ENCODE measurements at regions not wholly inside any gene's neighbourhood (a gene's known extent, or its start where the extent isn't known, plus 50 kb on each side); places are given as distances from the start of the nearest gene placed in this dataset.
"Not testable (repeated sequence)": the region's sequence is repeated elsewhere in the genome, so short reads cannot be mapped to it uniquely, and the experiment has no call there.

DNA sequence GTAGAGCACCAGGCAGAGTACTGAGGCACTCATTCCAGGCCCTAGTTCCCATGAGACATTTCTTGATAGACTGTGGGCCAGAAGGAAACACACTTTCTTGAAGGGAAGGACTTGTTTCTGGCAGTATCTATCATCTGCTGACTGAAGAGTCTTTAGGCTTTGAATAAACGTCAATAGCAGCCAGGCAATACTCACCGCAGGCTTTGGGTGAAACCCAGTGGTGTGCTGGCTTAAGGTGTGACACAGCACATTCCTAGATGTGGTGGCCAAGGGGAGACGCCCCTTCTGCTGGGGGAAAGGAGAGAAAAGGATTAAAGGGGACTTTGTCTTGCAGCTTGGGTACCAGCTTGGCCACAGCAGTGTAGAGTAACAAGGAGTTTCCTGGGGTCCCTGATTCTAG lies 1039.6 kb downstream of the HACE1 start:
- no peaks in the 10 kb centered on the region for H3K27me3 ChIP-seq
- H3K4me1 ChIP-seq, result no peaks in the 10 kb centered on the region
- no peaks in the 10 kb centered on the region for H3K36me3 ChIP-seq
- TF ChIP-seq EP300 (IDR thresholded peaks at IDR 0.05) (no peak), POLR2AphosphoS5 (IDR thresholded peaks at IDR 0.05) (no peak), POLR2A (IDR thresholded peaks at IDR 0.05) (no peak), CTCF (IDR thresholded peaks at IDR 0.05) (no peak)
- H3K4me3 ChIP-seq, result no peak overlapping the region
- WGBS, result 59% methylated on average over 3 of the region's 3 CpGs
- DNase-seq (ENCODE audit: low spot score in 2 of 2), result no peak
- no peaks in the 10 kb centered on the region for H3K9me3 ChIP-seq
- H3K27ac ChIP-seq, result no peak overlapping the region

- 27% methylated on average over 3 of the region's 3 CpGs for WGBS
Measured at GRCh38 chr6:103819509-103819908, 1040.2 kb downstream of the HACE1 start.

GRCh38 chr6:103812970-103813369 lies 1046.7 kb downstream of the HACE1 start:
- no peaks in the 10 kb centered on the region for H3K36me3 ChIP-seq
- no peak overlapping the region for H3K4me3 ChIP-seq
- no peaks in the 10 kb centered on the region for H3K9me3 ChIP-seq
- H3K27ac ChIP-seq, result no peak overlapping the region
- H3K27me3 ChIP-seq, result no peaks in the 10 kb centered on the region
- no peaks in the 10 kb centered on the region for H3K4me1 ChIP-seq
- DNase-seq (ENCODE audit: low spot score in 2 of 2), result no peak
- TF ChIP-seq POLR2A (IDR thresholded peaks at IDR 0.05), result no peak

More at GRCh38 chr6:103819509-103819908, 1040.2 kb downstream of the HACE1 start:
- Histone ChIP-seq H3K9me3 (no peaks in the 10 kb centered on the region), H3K4me3 (no peak overlapping the region), H3K27ac (no peak overlapping the region), H3K4me1 (no peaks in the 10 kb centered on the region), H3K36me3 (no peaks in the 10 kb centered on the region), H3K27me3 (no peaks in the 10 kb centered on the region)
- TF ChIP-seq POLR2A (IDR thresholded peaks at IDR 0.05), result no peak
- no peak for TF ChIP-seq CTCF (IDR thresholded peaks at IDR 0.05)
- TF ChIP-seq EP300 (IDR thresholded peaks at IDR 0.05), result no peak
- TF ChIP-seq POLR2AphosphoS5 (IDR thresholded peaks at IDR 0.05), result no peak
- DNase-seq (ENCODE audit: low spot score in 2 of 2), result no peak

- DNase-seq (ENCODE audit: low spot score in 2 of 2); H3K27ac ChIP-seq; H3K9me3 ChIP-seq; H3K27me3 ChIP-seq; H3K4me3 ChIP-seq; H3K36me3 ChIP-seq; H3K4me1 ChIP-seq: not testable (repeated sequence)
- 83% methylated on average over 11 of the region's 11 CpGs for WGBS
Measured at GRCh38 chr6:103801901-103802479, 1057.7 kb downstream of the HACE1 start.

DNA sequence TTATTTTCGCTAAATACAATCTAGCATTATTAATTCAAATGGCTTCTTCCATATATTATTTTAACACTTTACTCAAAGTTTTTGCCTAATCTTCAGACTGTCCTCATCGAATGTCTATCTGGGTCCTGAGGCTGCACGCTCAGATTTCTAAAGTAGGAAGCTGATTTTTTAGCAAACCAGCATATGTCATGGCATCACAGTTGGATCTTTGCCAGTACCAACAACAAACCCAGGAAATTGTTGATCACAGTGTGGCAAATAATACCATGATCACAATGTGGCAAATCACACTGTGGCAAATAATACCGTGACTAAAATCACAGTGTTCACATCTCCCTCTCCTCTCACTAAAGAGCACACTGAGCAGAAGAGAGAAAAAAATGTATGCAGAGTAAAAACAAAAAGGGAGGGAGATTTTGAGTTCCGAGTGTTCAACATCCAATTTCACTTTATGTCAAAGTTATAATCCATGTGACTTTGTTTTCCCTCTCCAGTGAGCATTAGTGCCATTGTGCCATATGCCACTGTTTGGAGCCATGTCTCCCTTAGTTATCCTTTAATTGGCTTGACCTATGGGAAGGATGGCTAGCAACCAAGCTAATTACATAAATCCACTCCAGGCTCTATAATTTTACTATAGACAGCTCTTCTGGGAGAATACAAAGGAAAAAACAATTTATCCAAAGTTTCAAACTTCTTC lies 1059.6 kb downstream of the HACE1 start:
- DNase-seq (ENCODE audit: low spot score in 2 of 2), result no peak
- no peak overlapping the region for H3K27ac ChIP-seq
- no peaks in the 10 kb centered on the region for H3K27me3 ChIP-seq
- no peaks in the 10 kb centered on the region for H3K9me3 ChIP-seq
- no peaks in the 10 kb centered on the region for H3K4me1 ChIP-seq
- 72% methylated on average over 5 of the region's 5 CpGs for WGBS
- H3K36me3 ChIP-seq, result no peaks in the 10 kb centered on the region
- no peak for TF ChIP-seq CTCF (IDR thresholded peaks at IDR 0.05)
- no peak for TF ChIP-seq EP300 (IDR thresholded peaks at IDR 0.05)
- TF ChIP-seq POLR2A (IDR thresholded peaks at IDR 0.05), result no peak
- no peak for TF ChIP-seq POLR2AphosphoS5 (IDR thresholded peaks at IDR 0.05)
- no peak overlapping the region for H3K4me3 ChIP-seq

- Histone ChIP-seq H3K4me3 (no peak overlapping the region), H3K27ac (no peak overlapping the region), H3K36me3 (no peaks in the 10 kb centered on the region), H3K27me3 (no peaks in the 10 kb centered on the region), H3K4me1 (no peaks in the 10 kb centered on the region), H3K9me3 (no peaks in the 10 kb centered on the region)
- no peak for TF ChIP-seq EP300 (IDR thresholded peaks at IDR 0.05)
- TF ChIP-seq POLR2A (IDR thresholded peaks at IDR 0.05), result no peak
- TF ChIP-seq CTCF (IDR thresholded peaks at IDR 0.05), result no peak
- no peak for TF ChIP-seq POLR2AphosphoS5 (IDR thresholded peaks at IDR 0.05)
- 66% methylated on average over 2 of the region's 2 CpGs for WGBS
- no peak for DNase-seq (ENCODE audit: low spot score in 2 of 2)
Measured at GRCh38 chr6:103798166-103798565, 1061.6 kb downstream of the HACE1 start.
